Neutrophil (primary cell): ENCODE measurements at regions not wholly inside any gene's neighbourhood (a gene's known extent, or its start where the extent isn't known, plus 50 kb on each side); places are given as distances from the start of the nearest gene placed in this dataset.

Experiments
- H3K27ac ChIP-seq: fragments of 200-600 bp; sonication (generic); 2 replicates; pipeline ENCODE4 v1.5.1; 2016; ENCODE audit warnings: mild to moderate bottlenecking, moderate library complexity
- H3K27me3 ChIP-seq: fragments of 200-600 bp; sonication (generic); 2 replicates; pipeline ENCODE4 v1.6.0; 2016; ENCODE audit warnings: mild to moderate bottlenecking
- H3K36me3 ChIP-seq: fragments of 200-600 bp; sonication (generic); 2 replicates; pipeline ENCODE4 v1.5.1; 2017
- H3K4me1 ChIP-seq, 2 experiments: fragments of 200-600 bp in 1 of 2; sonication (generic) in 1 of 2; 1 replicate in 1 of 2; 2 replicates in 1 of 2; pipeline versions ENCODE4 v1.5.1 to v1.6.1; 2013 to 2016; ENCODE audit warnings: low read depth in 1 of 2, low read length in 1 of 2, mild to moderate bottlenecking in 1 of 2, moderate library complexity in 1 of 2; ENCODE audit not compliant: control insufficient read depth in 1 of 2, insufficient read depth in 1 of 2
- H3K4me3 ChIP-seq, 2 experiments: fragments of 200-600 bp in 1 of 2; sonication (generic) in 1 of 2; 1 replicate in 1 of 2; 2 replicates in 1 of 2; pipeline ENCODE4 v1.5.1; 2013 to 2016; ENCODE audit warnings: low read depth in 1 of 2, low read length in 1 of 2, mild to moderate bottlenecking in 1 of 2, moderate library complexity in 1 of 2
- H3K9me3 ChIP-seq: fragments of 200-600 bp; sonication (generic); 2 replicates; pipeline ENCODE4 v1.5.1; 2016
- CTCF ChIP-seq: fragments of 200-600 bp; sonication (generic); IDR thresholded peaks from 2 replicates; pipeline ENCODE4 v1.5.1; 2016; ENCODE audit warnings: antibody characterized with exemption

GRCh38 chr4:10197952-10198351 lies 81.4 kb upstream of the WDR1 start:
- H3K27me3 ChIP-seq, result no peaks in the 10 kb centered on the region
- no peaks in the 10 kb centered on the region for H3K9me3 ChIP-seq
- TF ChIP-seq CTCF, result no peak
- H3K4me1 ChIP-seq, result no peaks in the 10 kb centered on the region
- no peaks in the 10 kb centered on the region for H3K36me3 ChIP-seq
- H3K27ac ChIP-seq, result no peak overlapping the region
- H3K4me3 ChIP-seq, result no peak overlapping the region

- Histone ChIP-seq H3K27me3 (no peaks in the 10 kb centered on the region), H3K36me3 (no peaks in the 10 kb centered on the region), H3K4me1 (no peaks in the 10 kb centered on the region), H3K9me3 (no peaks in the 10 kb centered on the region), H3K27ac (no peak overlapping the region), H3K4me3 (no peak overlapping the region)
- no peak for TF ChIP-seq CTCF
Observed at GRCh38 chr4:10196191-10196590, 79.6 kb upstream of the WDR1 start.

GRCh38 chr4:10192331-10192730 lies 75.7 kb upstream of the WDR1 start:
- Histone ChIP-seq H3K4me1 (no peaks in the 10 kb centered on the region), H3K27ac (no peak overlapping the region)

GRCh38 chr4:10188400-10189004 lies 71.9 kb upstream of the WDR1 start:
- Histone ChIP-seq H3K9me3 (no peaks in the 10 kb centered on the region), H3K4me3 (no peak overlapping the region), H3K36me3 (no peaks in the 10 kb centered on the region), H3K27me3 (no peaks in the 10 kb centered on the region), H3K4me1 (peaks cover 12 to 13% of the 10 kb centered on the region in 2 experiments), H3K27ac (no peak overlapping the region)
- no peak for TF ChIP-seq CTCF

More at GRCh38 chr4:10192331-10192730, 75.7 kb upstream of the WDR1 start:
- Histone ChIP-seq H3K9me3 (no peaks in the 10 kb centered on the region), H3K36me3 (no peaks in the 10 kb centered on the region), H3K27me3 (no peaks in the 10 kb centered on the region), H3K4me3 (no peak overlapping the region)
- no peak for TF ChIP-seq CTCF

GRCh38 chr4:10186228-10187214 lies 69.9 kb upstream of the WDR1 start:
- H3K4me3 ChIP-seq, result no peak overlapping the region
- peaks cover 32 to 33% of the 10 kb centered on the region in 2 experiments for H3K4me1 ChIP-seq
- no peaks in the 10 kb centered on the region for H3K27me3 ChIP-seq
- no peak overlapping the region for H3K27ac ChIP-seq
- TF ChIP-seq CTCF, result no peak
- no peaks in the 10 kb centered on the region for H3K36me3 ChIP-seq
- H3K9me3 ChIP-seq, result no peaks in the 10 kb centered on the region
